Psoas muscle (tissue), 7 donors: ENCODE measurements at regions not wholly inside any gene's neighbourhood (a gene's known extent, or its start where the extent isn't known, plus 50 kb on each side); places are given as distances from the start of the nearest gene placed in this dataset.

Source experiments
- ATAC-seq, 4 donors: fragments of 200-7000 bp; cut with Tn5 transposase; one replicate each; pipeline ENCODE4 v1.9.1; 2020; ENCODE audit warnings: moderate library complexity in 3 of 4, mild to moderate bottlenecking in 2 of 4
- DNase-seq, 2 donors: peaks; one replicate each; pipeline ENCODE4 v3.0.0-alpha.2; 2020
- H3K27ac ChIP-seq: fragments of 200-600 bp; one replicate; pipeline ENCODE4 v1.8.0; 2022
- H3K27me3 ChIP-seq, 3 donors: fragments of 200-600 bp in 1 of 3; one replicate each; pipeline versions ENCODE4 v1.6.1 to v1.8.0; 2013 to 2022; ENCODE audit warnings: low read length in 2 of 3, mild to moderate bottlenecking in 2 of 3, moderate library complexity in 1 of 3; ENCODE audit not compliant: insufficient read depth in 3 of 3
- H3K36me3 ChIP-seq, 2 donors: fragments of 200-600 bp in 1 of 2; one replicate each; pipeline versions ENCODE4 v1.6.1 to v1.8.0; 2013 to 2022; ENCODE audit warnings: low read depth in 1 of 2, mild to moderate bottlenecking in 1 of 2, moderate library complexity in 1 of 2; ENCODE audit not compliant: insufficient read depth in 1 of 2
- H3K4me1 ChIP-seq: fragments of 200-600 bp; one replicate; pipeline ENCODE4 v1.8.0; 2022
- H3K4me3 ChIP-seq: fragments of 200-600 bp; one replicate; pipeline ENCODE4 v1.8.0; 2022; ENCODE audit warnings: mild to moderate bottlenecking
- H3K9me3 ChIP-seq: fragments of 200-600 bp; one replicate; pipeline ENCODE4 v1.8.0; 2022
- CTCF ChIP-seq: fragments of 200-600 bp; IDR thresholded peaks from one replicate; pipeline ENCODE4 v1.8.0; 2022; ENCODE audit warnings: antibody characterized with exemption
- WGBS, 3 donors: extraction: QIAGEN DNeasy Blood & Tissue Kit; methylation state at CpG; one replicate each; pipeline versions ENCODE4 v1.1.6 to v1.1.7; 2013; 5-methylcytosine and 5-hydroxymethylcytosine counted together
- intact Hi-C, 2 donors: fragments of 100-400 bp; cut with DNase I; formaldehyde crosslinking; loops; one replicate each; pipeline versions ENCODE4 v1.11.0 to v1.14.2; 2022
- donor health status: healthy with polysubstance abuse.
- donor health status: DM: no; HTN: no; CAD: no; lungs with moderate emphysema.
- donor health status: Bipolar disorder and iron deficiency.
- donor health status: healthy.
- donor health status: DM: yes; HTN: yes; CAD: no.
- donor health status: DM: no; HTN: no; CAD: no.
- donor health status: DM: yes; HTN: yes; CAD: no.

DNA sequence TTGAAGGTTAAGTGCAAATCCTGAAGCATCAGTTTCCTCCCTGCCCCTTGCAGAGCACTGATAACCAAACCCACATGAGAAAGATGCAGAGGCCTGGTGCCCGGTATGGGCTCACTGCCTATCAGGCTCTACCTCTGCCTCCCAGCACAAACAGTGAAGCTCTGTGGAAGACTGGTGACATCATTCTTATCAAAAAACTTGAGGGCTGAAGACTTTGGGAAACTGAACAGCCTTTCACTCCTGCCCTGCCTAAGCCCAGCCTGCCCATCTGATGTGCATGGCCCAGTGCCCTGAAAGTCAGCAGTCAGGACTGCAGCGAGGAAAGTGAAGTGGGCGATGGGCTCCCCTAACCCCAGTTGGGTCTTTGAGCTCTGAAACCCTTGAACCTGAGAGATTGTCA, 174.8 kb upstream of the ARL4C start:
- ATAC-seq (no peak), DNase-seq (no peak)
- Histone ChIP-seq H3K36me3 (no peaks in the 10 kb centered on the region), H3K27me3 (no peaks in the 10 kb centered on the region), H3K4me1 (no peaks in the 10 kb centered on the region), H3K9me3 (no peaks in the 10 kb centered on the region), H3K27ac (no peak overlapping the region), H3K4me3 (no peak overlapping the region)
- 92 to 97% (median 96%) methylated on average over 3 of the region's 3 CpGs for WGBS, 3 donors
- intact Hi-C loops: no loop called here
- TF ChIP-seq CTCF: no peak

DNA sequence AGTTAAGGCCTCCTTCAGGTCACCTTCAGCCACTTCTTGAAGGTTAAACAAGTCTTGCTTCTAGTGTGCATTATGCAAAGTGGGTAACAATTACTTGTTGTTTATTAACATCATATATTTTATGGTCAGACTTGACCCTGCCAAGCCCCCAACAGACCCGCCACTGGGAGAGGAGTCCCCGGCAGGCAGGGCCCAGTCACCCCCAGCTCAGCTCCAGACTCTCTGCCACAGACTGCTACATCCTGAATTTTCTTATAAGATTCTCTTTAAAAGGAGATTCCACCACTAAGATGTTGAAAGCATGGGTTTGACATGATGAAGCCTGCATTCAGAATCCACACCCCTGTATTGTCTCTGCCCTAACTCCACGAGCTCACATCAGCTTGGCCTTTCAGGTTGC, 174.3 kb upstream of the ARL4C start:
- ATAC-seq (no peak), DNase-seq (no peak)
- WGBS, 3 donors: 89 to 97% (median 93%) methylated on average over 3 of the region's 3 CpGs
- intact Hi-C loops: no loop called here
- no peak for TF ChIP-seq CTCF
- no peak overlapping the region for H3K4me3 ChIP-seq
- no peak overlapping the region for H3K27ac ChIP-seq
- H3K4me1 ChIP-seq: no peaks in the 10 kb centered on the region
- no peaks in the 10 kb centered on the region for H3K9me3 ChIP-seq
- H3K27me3 ChIP-seq: no peaks in the 10 kb centered on the region
- H3K36me3 ChIP-seq: no peaks in the 10 kb centered on the region

- WGBS, 3 donors: 85 to 90% (median 87%) methylated on average over 7 of the region's 7 CpGs
- intact Hi-C loops: no loop called here
- ATAC-seq: no peak
These were observed 173.9 kb upstream of the ARL4C start for GRCh38 chr2:234670806-234671205.

GRCh38 chr2:234670052-234670451, 173.2 kb upstream of the ARL4C start:
- 90 to 95% (median 93%) methylated on average over 3 of the region's 3 CpGs for WGBS, 3 donors
- DNase-seq: no peak
- Histone ChIP-seq H3K36me3 (no peaks in the 10 kb centered on the region), H3K9me3 (no peaks in the 10 kb centered on the region), H3K4me3 (no peak overlapping the region), H3K27ac (no peak overlapping the region), H3K4me1 (no peaks in the 10 kb centered on the region), H3K27me3 (no peaks in the 10 kb centered on the region)
- no peak for TF ChIP-seq CTCF
- intact Hi-C loops: no loop called here
- no peak for ATAC-seq

More at GRCh38 chr2:234670806-234671205, 173.9 kb upstream of the ARL4C start:
- Histone ChIP-seq H3K9me3 (no peaks in the 10 kb centered on the region), H3K27me3 (no peaks in the 10 kb centered on the region), H3K36me3 (no peaks in the 10 kb centered on the region), H3K4me1 (no peaks in the 10 kb centered on the region), H3K27ac (no peak overlapping the region), H3K4me3 (no peak overlapping the region)
- no peak for TF ChIP-seq CTCF
- DNase-seq: no peak

DNA sequence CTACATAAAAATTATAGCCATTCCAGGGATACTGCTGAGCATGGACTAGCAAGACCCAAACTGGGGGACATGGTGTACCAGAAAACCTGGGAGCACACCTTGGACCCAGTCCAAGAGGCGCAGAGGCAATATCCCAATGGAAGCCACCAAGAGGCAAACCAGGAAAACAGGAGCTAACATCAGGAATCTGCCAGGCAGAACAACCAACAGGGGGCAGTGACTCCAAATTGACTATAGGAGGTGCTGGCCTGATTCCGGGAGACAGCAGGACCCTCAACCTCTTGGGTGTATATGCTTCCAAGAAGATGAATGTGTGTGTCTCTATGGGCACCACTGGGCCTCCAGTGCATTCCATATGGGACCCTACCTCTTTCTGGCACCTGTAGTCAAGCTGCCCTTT, 172.7 kb upstream of the ARL4C start:
- no peaks in the 10 kb centered on the region for H3K9me3 ChIP-seq
- no peak for DNase-seq
- no peak for TF ChIP-seq CTCF
- no peak for ATAC-seq
- no peaks in the 10 kb centered on the region for H3K36me3 ChIP-seq
- no peaks in the 10 kb centered on the region for H3K4me1 ChIP-seq
- H3K27me3 ChIP-seq: no peaks in the 10 kb centered on the region
- H3K27ac ChIP-seq: no peak overlapping the region
- H3K4me3 ChIP-seq: no peak overlapping the region
- 69 to 82% (median 74%) methylated on average over 2 of the region's 2 CpGs for WGBS, 3 donors
- intact Hi-C loops: no loop called here
